C4-2B (cell line): ENCODE measurements at regions not wholly inside any gene's neighbourhood (a gene's known extent, or its start where the extent isn't known, plus 50 kb on each side); places are given as distances from the start of the nearest gene placed in this dataset.

Source experiments
- H3K27ac ChIP-seq: fragments of 450-650 bp; 2 replicates; pipeline ENCODE4 v1.5.1; 2017
- ZFX ChIP-seq: fragments of 450-650 bp; IDR thresholded peaks from 2 replicates; pipeline ENCODE4 v1.6.1; 2017
- TF ChIP-seq, protein P1 (sequence below): fragments of 450-650 bp; conservative IDR thresholded peaks from 2 replicates; pipeline ENCODE4 v1.5.1; 2017; ENCODE audit warnings: mild to moderate bottlenecking

DNA sequence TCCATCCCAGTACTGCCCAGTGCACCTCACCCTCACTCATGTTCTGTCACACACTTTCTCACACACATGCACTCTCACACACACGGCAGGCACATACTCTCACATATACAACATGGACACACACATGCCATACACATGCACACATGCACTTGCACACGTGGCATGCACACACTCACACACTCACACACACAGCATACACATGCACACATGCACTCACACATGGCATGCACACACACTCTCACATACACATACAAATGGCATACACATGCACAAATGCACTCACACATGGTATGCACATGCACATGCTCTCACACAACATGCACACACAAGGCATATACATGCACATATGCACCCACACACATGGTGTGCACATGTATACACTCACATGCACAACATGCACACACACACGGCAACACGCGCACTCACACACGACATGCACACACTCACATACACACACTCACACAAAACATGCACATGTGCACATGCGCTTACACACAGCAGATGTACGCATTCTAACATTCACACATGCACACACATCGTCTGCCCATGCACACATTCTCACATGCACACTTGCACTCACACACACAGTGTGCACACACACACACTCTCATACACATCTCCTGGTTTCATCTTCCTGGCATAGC, 131.7 kb upstream of the THBS2 start:
- no peak overlapping the region for H3K27ac ChIP-seq
- TF ChIP-seq ZFX = no peak
- TF ChIP-seq, protein P1, sequence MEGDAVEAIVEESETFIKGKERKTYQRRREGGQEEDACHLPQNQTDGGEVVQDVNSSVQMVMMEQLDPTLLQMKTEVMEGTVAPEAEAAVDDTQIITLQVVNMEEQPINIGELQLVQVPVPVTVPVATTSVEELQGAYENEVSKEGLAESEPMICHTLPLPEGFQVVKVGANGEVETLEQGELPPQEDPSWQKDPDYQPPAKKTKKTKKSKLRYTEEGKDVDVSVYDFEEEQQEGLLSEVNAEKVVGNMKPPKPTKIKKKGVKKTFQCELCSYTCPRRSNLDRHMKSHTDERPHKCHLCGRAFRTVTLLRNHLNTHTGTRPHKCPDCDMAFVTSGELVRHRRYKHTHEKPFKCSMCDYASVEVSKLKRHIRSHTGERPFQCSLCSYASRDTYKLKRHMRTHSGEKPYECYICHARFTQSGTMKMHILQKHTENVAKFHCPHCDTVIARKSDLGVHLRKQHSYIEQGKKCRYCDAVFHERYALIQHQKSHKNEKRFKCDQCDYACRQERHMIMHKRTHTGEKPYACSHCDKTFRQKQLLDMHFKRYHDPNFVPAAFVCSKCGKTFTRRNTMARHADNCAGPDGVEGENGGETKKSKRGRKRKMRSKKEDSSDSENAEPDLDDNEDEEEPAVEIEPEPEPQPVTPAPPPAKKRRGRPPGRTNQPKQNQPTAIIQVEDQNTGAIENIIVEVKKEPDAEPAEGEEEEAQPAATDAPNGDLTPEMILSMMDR = no peak

DNA sequence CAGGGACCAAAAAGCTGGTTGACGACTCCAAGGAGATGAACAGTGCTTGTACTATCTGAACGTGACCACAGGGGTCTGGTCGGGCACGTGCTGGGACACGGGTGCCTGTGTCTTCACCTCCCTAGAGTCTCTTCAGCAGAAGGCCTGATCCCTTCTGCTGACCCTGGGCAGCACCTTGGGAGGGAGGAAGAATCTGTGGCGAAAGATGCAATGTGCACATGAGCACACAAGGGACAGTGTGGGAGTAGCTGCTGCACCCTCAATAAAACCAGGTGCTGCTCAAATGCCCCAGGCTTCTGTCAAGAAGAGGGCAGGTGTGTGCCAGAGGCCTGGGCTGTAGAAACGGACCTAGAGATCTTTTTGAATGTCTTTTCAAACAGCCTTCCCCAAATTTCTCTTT, 130.6 kb upstream of the THBS2 start:
- H3K27ac ChIP-seq = no peak overlapping the region
- TF ChIP-seq ZFX = no peak
- TF ChIP-seq, protein P1 = no peak

DNA sequence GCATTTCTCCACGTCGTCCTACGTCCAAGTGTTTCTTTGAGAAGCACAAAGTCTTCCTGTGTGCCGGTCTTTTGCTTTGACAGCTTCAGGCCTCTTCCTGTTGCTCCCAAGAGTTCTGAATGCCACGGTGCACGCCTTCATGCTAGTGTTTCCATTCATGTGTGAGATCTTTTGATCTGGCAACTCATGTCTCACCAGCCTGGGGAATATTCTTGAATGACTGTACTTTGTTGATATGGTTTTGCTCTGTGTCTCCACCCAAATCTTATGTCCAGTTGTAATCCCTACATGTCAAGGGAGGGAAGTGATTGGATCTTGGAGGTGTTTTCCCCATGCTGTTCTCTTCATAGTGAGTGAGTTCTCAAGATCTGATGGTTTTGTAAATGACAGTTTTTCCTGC, 129.6 kb upstream of the THBS2 start:
- no peak overlapping the region for H3K27ac ChIP-seq
- TF ChIP-seq ZFX = no peak
- TF ChIP-seq, protein P1 = no peak

DNA sequence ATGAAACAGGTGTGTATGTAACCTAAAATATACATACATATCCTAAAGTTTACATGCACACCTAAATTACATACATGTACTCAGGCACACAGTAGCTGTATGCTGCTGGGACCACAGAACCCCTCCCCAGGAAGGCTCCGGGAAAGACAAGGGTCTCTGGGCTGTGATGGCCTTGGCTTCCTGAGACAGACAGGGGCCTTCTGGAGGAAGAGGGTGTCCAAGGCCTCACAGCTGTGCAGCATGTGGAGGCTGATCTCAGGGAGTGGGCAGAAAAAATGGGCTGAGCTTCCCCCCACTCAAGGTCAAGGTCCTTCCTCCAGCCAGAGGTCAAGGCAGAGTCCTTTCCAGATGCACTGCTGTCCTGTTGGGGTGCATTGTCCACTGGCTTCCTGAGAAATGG, 129.1 kb upstream of the THBS2 start:
- TF ChIP-seq, protein P1 = no peak
- TF ChIP-seq ZFX = no peak
- no peak overlapping the region for H3K27ac ChIP-seq

DNA sequence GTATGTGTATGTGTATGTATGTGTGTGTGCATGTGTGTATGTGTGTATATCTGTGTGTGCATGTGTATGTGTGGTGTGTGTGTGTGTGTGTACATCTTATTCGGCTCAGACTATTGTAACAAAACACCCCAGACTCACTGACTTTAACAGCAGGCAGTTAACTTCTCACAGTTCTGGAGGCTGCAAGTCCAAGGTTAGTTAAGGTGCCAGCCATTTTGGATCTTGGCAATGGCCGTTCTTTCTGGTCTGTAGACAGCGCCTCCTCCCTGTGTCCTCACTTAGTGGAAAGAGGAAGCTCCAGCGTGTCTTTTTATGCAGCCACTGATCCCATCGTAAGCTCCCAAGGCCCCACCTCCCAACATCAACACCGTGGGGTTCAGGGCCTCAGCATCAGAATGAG, 128.3 kb upstream of the THBS2 start:
- no peak overlapping the region for H3K27ac ChIP-seq
- TF ChIP-seq, protein P1 = no peak
- no peak for TF ChIP-seq ZFX

DNA sequence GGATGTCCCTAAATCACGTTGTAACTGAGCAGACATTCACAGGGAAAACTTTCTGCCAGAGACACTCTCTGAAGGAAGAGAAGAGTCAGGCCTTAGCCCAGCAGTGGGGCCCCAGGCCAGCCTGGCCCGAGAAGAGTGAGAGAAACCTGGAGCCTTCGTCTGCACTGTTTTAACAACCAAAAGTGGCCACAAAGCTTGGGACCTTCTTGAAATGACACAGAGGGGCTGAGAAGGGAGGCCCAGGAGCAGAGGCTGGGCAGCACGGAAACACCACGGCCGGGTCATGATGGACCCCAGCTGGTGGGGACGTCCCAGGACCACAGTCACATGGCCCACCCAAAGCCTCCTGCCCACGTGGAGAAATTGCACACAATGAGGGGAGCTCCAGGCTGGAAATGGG, 126.8 kb upstream of the THBS2 start:
- no peak for TF ChIP-seq ZFX
- TF ChIP-seq, protein P1 = no peak

DNA sequence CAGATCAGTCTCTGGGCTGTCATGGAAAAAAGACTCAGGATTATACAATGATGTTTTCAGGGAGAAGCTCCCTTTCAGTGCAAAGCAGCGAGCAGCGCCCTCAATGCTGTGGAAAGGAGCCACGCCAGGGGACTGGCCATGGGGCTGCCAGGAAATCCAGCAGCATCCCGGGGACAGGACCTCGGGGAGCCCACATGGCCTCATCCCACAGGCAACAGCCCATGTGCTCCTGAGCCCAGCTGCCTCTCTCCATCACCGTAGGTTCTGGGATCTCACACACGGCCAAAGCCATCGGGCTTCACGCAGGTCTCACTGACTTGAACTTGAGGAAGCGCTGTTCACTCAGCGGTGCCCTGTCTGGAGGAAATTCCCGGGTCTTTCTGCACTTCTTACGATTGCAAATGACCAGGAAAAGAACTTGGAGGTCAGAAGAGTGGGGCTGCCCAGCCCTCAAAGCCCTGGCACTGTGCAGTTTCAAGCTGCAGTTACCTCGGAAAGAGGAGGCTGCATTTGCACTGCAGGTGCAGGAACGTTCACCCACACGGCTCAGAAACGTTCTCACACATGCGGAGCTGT, 125.9 kb upstream of the THBS2 start:
- H3K27ac ChIP-seq = no peak overlapping the region
- TF ChIP-seq, protein P1 = no peak
- TF ChIP-seq ZFX = no peak

More for the DNA sequence above, 126.8 kb upstream of the THBS2 start:
- H3K27ac ChIP-seq = no peak overlapping the region
